GM23338 (cell line): ENCODE measurements at regions not wholly inside any gene's neighbourhood (a gene's known extent, or its start where the extent isn't known, plus 50 kb on each side); places are given as distances from the start of the nearest gene placed in this dataset.

Source experiments
- CREB1 ChIP-seq: fragments of 250-450 bp; sonication (Bioruptor Pico); IDR thresholded peaks from 2 replicates; pipeline ENCODE4 v1.5.0; 2020; ENCODE audit warnings: low read depth, mild to moderate bottlenecking, moderate library complexity
- CTCF ChIP-seq, 2 experiments: fragments of 200-600 bp in 1 of 2; sonication (generic) in 1 of 2; conservative IDR thresholded peaks; 2 replicates each; pipeline versions ENCODE4 v1.5.1 to v1.6.1; 2016 to 2017; ENCODE audit warnings: antibody characterized with exemption in 2 of 2, low read depth in 2 of 2, mild to moderate bottlenecking in 2 of 2, moderate library complexity in 1 of 2
- EZH2 ChIP-seq: fragments of 200-600 bp; sonication (generic); IDR thresholded peaks from one replicate; pipeline ENCODE4 v1.8.0; 2017; ENCODE audit warnings: antibody characterized with exemption, mild to moderate bottlenecking, low read depth; ENCODE audit not compliant: unreplicated experiment
- EZH2phosphoT487 ChIP-seq: fragments of 200-600 bp; sonication (generic); IDR thresholded peaks from one replicate; pipeline ENCODE4 v1.8.1; 2018; ENCODE audit warnings: antibody characterized with exemption; ENCODE audit not compliant: unreplicated experiment
- JUNB ChIP-seq: IDR thresholded peaks from one replicate; pipeline ENCODE4 v1.6.1; 2016; ENCODE audit warnings: antibody characterized with exemption; ENCODE audit not compliant: unreplicated experiment
- NANOG ChIP-seq: IDR thresholded peaks from 2 replicates; pipeline ENCODE4 v1.6.1; 2016; ENCODE audit warnings: antibody characterized with exemption, borderline replicate concordance
- POLR2AphosphoS5 ChIP-seq: IDR thresholded peaks from 2 replicates; pipeline ENCODE4 v1.6.1; 2016; ENCODE audit warnings: antibody characterized with exemption, low read depth
- STAT1 ChIP-seq: IDR thresholded peaks from one replicate; pipeline ENCODE4 v1.6.1; 2016; ENCODE audit warnings: antibody characterized with exemption; ENCODE audit not compliant: unreplicated experiment
- ZNF114 ChIP-seq: fragments of 250-450 bp; sonication (Bioruptor Pico); IDR thresholded peaks from 2 replicates; pipeline ENCODE4 v1.5.0; 2020; ENCODE audit warnings: mild to moderate bottlenecking, moderate library complexity
- ZNF331 ChIP-seq: fragments of 250-450 bp; sonication (Bioruptor Pico); IDR thresholded peaks from 2 replicates; pipeline ENCODE4 v1.5.0; 2020; ENCODE audit warnings: low read depth, mild to moderate bottlenecking, moderate library complexity
- TF ChIP-seq, protein P1 (sequence below): IDR thresholded peaks from one replicate; pipeline ENCODE4 v1.6.1; 2018; ENCODE audit warnings: antibody characterized with exemption; ENCODE audit not compliant: unreplicated experiment
- TF ChIP-seq, protein P2 (sequence below): IDR thresholded peaks from 2 replicates; pipeline ENCODE4 v1.6.1; 2016; ENCODE audit warnings: antibody characterized with exemption
- TF ChIP-seq, protein P3 (sequence below): fragments of 250-450 bp; sonication (Bioruptor Pico); IDR thresholded peaks from 2 replicates; pipeline ENCODE4 v1.5.0; 2020; ENCODE audit warnings: mild to moderate bottlenecking, moderate library complexity

DNA sequence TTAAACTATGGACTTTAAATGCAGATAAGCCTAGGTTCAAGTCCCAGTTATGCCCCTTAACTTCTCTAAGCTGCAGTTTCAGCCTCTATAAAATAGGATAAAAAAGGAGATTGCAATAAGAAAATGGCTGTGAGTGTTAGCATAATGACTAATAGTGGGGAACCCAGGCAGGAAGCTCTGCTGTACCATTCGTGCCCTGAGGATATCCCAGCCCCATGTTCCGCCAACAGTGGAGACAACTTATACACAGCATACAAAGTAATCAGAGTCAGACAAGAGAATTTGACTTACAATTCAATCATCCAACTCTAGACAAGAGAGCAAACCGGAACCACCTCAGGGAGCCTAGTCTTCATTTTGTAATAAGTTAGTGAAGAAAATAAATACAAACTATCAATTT, 141.5 kb upstream of the FSTL4 start:
- TF ChIP-seq JUNB, result no peak
- no peak for TF ChIP-seq EZH2phosphoT487
- no peak for TF ChIP-seq CTCF (conservative IDR thresholded peaks at IDR 0.05; ENCODE audit: low read depth in 2 of 2)
- TF ChIP-seq, protein P1, sequence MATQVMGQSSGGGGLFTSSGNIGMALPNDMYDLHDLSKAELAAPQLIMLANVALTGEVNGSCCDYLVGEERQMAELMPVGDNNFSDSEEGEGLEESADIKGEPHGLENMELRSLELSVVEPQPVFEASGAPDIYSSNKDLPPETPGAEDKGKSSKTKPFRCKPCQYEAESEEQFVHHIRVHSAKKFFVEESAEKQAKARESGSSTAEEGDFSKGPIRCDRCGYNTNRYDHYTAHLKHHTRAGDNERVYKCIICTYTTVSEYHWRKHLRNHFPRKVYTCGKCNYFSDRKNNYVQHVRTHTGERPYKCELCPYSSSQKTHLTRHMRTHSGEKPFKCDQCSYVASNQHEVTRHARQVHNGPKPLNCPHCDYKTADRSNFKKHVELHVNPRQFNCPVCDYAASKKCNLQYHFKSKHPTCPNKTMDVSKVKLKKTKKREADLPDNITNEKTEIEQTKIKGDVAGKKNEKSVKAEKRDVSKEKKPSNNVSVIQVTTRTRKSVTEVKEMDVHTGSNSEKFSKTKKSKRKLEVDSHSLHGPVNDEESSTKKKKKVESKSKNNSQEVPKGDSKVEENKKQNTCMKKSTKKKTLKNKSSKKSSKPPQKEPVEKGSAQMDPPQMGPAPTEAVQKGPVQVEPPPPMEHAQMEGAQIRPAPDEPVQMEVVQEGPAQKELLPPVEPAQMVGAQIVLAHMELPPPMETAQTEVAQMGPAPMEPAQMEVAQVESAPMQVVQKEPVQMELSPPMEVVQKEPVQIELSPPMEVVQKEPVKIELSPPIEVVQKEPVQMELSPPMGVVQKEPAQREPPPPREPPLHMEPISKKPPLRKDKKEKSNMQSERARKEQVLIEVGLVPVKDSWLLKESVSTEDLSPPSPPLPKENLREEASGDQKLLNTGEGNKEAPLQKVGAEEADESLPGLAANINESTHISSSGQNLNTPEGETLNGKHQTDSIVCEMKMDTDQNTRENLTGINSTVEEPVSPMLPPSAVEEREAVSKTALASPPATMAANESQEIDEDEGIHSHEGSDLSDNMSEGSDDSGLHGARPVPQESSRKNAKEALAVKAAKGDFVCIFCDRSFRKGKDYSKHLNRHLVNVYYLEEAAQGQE, result no peak
- TF ChIP-seq CREB1 (CRISPR knock-in tag), result no peak
- TF ChIP-seq EZH2, result no peak
- no peak for TF ChIP-seq POLR2AphosphoS5
- no peak for TF ChIP-seq STAT1
- TF ChIP-seq, protein P2, sequence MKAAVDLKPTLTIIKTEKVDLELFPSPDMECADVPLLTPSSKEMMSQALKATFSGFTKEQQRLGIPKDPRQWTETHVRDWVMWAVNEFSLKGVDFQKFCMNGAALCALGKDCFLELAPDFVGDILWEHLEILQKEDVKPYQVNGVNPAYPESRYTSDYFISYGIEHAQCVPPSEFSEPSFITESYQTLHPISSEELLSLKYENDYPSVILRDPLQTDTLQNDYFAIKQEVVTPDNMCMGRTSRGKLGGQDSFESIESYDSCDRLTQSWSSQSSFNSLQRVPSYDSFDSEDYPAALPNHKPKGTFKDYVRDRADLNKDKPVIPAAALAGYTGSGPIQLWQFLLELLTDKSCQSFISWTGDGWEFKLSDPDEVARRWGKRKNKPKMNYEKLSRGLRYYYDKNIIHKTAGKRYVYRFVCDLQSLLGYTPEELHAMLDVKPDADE, result no peak
- no peak for TF ChIP-seq NANOG
- TF ChIP-seq, protein P3, sequence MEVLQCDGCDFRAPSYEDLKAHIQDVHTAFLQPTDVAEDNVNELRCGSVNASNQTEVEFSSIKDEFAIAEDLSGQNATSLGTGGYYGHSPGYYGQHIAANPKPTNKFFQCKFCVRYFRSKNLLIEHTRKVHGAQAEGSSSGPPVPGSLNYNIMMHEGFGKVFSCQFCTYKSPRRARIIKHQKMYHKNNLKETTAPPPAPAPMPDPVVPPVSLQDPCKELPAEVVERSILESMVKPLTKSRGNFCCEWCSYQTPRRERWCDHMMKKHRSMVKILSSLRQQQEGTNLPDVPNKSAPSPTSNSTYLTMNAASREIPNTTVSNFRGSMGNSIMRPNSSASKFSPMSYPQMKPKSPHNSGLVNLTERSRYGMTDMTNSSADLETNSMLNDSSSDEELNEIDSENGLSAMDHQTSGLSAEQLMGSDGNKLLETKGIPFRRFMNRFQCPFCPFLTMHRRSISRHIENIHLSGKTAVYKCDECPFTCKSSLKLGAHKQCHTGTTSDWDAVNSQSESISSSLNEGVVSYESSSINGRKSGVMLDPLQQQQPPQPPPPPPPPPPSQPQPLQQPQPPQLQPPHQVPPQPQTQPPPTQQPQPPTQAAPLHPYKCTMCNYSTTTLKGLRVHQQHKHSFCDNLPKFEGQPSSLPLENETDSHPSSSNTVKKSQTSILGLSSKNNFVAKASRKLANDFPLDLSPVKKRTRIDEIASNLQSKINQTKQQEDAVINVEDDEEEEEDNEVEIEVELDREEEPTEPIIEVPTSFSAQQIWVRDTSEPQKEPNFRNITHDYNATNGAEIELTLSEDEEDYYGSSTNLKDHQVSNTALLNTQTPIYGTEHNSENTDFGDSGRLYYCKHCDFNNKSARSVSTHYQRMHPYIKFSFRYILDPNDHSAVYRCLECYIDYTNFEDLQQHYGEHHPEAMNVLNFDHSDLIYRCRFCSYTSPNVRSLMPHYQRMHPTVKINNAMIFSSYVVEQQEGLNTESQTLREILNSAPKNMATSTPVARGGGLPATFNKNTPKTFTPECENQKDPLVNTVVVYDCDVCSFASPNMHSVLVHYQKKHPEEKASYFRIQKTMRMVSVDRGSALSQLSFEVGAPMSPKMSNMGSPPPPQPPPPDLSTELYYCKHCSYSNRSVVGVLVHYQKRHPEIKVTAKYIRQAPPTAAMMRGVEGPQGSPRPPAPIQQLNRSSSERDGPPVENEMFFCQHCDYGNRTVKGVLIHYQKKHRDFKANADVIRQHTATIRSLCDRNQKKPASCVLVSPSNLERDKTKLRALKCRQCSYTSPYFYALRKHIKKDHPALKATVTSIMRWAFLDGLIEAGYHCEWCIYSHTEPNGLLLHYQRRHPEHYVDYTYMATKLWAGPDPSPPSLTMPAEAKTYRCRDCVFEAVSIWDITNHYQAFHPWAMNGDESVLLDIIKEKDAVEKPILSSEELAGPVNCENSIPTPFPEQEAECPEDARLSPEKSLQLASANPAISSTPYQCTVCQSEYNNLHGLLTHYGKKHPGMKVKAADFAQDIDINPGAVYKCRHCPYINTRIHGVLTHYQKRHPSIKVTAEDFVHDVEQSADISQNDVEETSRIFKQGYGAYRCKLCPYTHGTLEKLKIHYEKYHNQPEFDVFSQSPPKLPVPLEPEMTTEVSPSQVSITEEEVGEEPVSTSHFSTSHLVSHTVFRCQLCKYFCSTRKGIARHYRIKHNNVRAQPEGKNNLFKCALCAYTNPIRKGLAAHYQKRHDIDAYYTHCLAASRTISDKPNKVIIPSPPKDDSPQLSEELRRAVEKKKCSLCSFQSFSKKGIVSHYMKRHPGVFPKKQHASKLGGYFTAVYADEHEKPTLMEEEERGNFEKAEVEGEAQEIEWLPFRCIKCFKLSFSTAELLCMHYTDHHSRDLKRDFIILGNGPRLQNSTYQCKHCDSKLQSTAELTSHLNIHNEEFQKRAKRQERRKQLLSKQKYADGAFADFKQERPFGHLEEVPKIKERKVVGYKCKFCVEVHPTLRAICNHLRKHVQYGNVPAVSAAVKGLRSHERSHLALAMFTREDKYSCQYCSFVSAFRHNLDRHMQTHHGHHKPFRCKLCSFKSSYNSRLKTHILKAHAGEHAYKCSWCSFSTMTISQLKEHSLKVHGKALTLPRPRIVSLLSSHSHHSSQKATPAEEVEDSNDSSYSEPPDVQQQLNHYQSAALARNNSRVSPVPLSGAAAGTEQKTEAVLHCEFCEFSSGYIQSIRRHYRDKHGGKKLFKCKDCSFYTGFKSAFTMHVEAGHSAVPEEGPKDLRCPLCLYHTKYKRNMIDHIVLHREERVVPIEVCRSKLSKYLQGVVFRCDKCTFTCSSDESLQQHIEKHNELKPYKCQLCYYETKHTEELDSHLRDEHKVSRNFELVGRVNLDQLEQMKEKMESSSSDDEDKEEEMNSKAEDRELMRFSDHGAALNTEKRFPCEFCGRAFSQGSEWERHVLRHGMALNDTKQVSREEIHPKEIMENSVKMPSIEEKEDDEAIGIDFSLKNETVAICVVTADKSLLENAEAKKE, result no peak
- no peak for TF ChIP-seq ZNF114 (CRISPR knock-in tag)
- TF ChIP-seq ZNF331 (CRISPR knock-in tag), result no peak
